ENCODE measurements at regions not wholly inside any gene's neighbourhood (a gene's known extent, or its start where the extent isn't known, plus 50 kb on each side); places are given as distances from the start of the nearest gene placed in this dataset.

DNA sequence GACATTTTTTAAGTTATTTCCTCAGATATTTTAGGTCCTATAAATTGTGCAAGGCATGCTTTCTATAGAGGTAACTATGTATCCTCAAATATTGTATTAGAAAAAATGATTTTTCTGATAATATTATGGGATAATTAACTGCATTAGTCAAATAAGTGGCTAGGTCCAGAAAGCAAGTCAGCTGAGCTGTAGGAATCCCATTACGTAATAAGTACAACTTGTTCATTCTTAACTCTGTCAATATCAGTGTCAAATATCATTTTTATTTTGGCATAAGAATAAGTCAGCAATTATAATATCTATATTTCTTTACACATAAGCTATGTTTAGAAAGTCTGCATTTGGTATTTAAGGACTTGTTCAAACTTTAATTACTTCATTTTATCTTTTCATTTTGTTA is 830.9 kb upstream of the GJE1 start:
- DNase-seq, result no peak

DNA sequence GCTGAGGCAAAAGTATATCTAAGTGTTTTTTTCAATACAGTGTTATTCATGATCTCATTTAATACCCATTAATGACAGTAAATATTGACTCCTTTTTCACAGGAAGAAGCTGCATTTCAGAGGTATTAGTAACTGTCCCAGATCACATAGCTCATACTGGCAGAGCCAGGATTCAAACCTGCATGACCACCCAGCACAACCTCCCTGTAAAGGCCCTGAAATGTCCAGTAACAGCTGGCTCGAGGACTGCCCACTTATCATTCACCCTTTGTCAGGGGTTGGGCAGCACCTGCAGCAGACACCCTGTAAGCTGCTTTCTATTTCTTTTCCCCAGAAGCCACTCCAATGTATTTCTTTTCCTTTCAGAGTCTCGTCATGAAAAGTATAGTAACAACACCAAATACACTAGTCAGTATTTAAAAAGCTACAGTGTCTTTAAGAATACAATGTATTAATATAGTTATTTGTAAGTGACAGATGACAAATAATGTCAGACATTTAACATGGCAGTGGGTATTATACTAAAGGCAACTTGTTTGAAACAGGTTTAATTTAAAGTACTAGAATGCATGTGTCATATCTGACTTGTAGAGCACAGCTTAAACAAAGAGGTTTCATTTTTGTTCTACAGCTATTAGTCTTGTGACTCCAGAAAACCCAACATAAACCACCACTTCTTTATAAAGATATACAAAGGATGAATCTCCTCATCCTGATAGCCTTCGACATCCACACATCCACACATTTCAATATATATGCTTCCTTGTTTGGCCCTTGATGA is 841.6 kb upstream of the GJE1 start:
- DNase-seq, result no peak

DNA sequence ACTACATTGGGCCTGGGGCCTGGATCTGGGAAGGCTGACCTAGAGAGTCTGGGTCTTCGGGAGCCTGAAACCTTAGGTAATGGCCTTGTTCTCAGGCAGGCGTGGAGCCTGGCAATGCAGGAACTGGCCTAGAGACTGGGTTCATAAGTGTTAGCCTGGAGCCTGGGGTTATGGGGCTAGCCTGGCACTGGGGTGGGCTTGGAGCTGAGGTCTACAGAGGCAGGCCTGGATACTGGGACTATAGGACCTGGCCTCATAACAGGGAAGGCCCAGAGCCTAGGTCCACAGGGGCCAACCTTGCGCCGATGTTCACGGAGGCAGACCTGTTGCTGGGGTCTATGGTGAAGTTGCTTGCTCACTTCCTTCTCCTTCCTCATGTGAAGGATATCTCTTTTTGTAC is 843.8 kb upstream of the GJE1 start:
- DNase-seq, result no peak

DNA sequence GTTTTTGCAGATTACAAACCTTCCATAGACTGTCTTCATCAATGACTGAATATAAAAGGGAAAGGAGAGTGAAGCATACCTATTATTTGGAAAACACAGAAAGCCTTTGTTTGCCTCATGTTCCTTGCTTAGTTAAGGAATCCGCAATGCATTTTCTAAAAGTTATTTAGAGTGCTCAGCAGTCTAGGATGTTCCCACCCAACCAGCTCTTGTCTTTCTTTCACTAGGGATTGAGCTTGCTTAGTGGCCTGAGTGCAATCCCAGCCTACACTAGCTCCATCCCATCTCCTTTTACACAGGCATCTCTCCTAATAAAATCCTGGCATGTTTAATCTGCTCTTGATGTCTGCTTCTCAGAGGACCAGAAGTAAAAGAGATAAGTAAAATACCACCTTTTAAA is 850.5 kb upstream of the GJE1 start:
- DNase-seq, result no peak

DNA sequence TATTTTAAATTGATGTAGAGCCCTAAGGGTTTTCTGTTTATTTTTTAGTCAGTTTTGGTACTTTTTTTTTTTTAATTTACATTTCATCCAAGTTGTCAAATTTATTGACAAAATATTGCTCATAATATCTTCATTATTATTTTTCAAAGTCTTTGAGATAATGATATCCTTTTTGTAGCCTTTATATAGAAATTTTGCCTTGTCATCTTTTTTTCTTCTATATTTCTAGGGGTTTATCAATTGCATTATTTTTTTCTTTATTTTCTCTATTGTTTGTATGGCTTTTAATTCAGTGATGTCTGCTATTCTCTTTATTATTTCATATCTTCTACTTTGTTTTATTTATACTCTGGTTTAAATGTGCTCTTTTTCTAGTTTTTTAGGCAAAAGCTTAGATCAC is 863.0 kb upstream of the GJE1 start:
- no peak for DNase-seq

DNA sequence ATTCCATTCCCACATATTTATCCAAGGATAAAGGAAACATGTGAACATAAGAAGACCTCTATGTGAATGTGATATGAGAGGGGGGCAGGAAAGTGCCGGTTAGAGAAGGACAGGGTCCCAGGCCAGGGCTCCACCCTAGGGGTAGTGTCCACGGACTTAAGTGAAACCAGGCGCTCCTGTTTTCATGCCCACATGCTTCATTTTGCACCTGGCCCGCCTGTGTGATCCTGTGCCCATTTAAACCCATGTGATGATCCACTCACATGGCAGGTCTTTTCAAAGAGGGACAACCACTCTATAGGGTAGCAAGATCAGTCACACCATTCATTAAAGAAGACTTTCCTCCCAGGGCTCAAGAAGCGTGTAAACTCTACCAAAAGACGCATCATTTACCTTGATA is 865.3 kb upstream of the GJE1 start:
- no peak for DNase-seq

DNA sequence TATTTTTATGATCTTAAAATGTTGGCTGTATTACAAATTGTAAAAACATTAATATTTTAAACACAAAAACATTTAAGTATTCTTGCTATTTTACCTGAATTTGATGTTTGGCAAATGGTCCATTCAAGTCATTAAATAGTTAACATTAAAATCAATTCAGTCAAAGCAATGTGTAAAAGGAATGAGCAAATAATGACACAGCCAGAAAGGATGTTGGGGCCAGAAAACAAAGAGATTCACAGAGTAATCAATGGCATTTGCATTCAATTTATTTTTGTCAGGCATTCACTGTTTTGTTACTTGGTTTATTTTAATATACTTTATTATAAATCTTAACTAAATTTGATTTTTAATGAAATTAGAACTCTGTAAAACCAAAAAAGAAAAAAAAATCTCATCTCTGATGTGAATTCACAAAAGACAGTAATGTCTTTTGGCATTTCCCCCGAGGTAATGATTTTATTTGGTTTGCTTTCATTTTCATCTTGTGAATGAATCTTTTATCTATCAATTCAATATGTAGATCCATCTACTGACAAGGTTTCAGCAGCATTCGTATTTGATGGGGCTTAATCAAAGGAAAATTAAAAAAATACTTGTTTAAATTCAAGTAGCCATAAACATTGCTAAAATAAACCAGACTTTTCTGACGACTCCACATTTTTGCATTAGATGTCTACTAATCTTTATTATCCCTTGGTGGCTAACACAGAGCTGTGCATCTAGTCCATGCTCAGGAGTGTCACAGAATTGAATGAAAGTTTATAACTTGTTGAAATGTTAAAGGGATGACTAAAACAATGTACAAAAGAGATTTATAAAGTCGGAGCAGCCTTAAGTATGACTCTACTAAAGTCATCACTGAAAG is 866.7 kb upstream of the GJE1 start:
- DNase-seq, result no peak

DNA sequence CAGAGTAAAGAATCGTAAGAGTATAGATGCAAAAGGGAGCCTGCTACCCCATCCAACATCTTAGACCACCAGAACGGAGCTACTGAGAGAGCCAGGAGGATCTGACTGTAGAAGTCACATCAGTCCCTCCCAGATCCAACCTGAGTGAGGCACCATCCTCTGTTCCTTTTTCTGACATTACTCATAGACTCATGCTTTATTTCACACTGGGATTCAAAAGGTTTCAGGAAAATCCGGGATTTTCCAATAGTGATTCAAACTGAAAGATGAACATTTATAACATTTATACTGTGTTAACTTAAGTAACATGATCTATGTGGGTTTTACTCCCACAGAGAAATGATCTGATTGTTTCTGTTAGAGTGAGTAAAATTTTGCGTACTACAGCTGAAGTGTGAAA is 868.6 kb upstream of the GJE1 start:
- no peak for DNase-seq

DNA sequence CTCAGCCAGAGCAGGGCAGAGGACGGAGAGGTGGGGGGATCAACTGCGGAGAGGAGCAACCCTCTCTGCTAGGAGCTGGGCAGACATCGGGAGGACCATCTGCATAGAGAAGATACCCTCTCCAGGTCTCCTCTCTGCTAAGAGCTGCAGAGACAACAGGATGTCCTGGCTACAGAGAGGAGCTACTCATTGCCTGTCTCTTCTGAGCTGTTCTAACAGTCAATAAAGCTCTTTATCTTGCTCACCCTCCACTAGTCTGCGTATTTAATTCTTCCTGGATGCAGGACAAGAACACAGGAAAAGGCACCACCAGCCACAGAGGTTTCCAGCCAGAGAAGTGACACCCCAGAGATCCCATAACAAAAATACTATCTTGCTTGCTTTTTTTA is 871.1 kb upstream of the GJE1 start:
- no peak for DNase-seq

DNA sequence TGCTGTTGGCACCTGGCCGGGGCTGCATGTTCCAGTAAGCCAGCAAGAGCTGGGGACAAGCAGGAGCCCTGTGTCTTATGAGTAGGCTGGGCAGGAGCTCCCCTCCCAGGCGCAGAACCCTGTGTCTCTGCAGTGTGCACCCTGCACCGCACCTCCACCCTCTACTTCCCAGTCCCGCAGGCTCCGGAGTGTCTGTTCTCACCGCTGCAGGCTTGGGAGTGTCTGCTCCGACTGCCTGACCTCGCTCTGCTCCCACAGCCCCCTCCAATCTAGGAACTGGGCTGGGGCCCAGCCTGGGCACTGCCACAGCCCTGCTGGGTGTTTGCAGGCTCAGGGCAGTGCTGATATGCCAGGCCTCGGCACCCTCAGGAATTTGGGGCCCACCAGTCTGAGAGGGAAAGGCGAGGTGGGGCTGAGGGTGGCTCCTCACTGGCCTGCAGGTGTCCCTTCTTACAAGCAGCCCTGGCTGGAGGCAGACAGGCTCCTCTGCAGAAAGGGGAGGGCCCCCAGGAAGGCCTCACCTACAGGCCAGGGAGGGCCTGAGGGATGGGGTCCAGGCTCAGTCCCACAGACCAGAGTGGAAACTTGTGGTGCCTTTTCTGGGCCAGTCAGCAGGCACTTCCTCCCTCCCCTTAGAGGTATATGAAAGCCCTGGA is 871.6 kb upstream of the GJE1 start:
- DNase-seq, result no peak

DNA sequence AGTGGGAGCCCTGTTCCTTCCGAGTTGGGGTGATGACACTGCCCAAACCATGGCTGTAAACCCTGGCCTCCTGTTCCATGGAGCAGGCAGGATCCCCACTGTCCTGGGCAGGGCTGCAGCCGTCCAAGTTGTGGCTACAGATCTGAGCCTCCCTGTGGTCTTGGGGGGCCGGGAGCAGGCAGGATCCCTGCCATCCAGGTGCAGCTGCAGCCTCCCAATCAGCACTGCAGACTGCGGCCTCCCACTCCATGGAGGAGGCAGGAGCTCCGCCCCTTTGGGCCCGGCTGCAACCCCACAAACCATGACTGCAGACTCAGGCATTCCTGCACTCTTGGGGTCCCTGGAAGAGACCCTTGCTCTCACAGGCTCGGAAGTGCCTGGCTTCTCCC is 872.1 kb upstream of the GJE1 start:
- no peak for DNase-seq

DNA sequence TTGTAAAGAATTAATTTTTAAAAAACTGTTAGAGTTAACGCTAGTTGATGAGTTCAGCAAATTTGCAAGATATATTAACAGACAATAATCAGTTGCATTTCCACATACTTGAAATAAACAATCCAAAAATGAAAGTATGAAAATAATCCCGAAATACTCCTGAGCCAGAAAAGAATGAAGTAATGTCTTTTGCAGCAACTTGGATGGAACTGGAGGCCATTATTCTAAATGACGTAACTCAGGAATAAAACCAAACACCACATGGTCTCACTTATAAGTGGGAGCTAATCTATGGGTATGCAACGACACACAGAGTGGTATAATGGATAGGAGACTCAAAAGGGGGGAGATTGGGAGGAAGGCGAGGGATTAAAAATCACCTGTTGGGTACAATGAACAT is 872.9 kb upstream of the GJE1 start:
- no peak for DNase-seq

DNA sequence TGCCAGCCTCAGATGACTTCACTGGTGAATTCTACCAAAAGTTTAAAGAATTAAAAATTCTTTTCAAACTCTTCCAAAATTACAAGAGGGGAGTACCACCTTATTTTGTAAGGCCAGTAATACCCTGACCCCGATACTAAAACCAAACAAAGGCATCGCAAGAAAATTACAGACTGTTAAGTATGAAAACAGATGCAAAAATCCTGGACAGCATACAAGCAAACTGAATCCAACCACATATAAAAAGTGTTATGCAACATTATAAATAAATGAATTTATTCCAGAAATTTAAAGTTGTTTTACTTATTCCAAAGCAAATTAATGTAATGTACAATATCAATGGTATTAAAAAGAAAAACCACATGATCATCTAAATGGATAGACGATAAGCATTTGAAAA is 873.6 kb upstream of the GJE1 start:
- no peak for DNase-seq

DNA sequence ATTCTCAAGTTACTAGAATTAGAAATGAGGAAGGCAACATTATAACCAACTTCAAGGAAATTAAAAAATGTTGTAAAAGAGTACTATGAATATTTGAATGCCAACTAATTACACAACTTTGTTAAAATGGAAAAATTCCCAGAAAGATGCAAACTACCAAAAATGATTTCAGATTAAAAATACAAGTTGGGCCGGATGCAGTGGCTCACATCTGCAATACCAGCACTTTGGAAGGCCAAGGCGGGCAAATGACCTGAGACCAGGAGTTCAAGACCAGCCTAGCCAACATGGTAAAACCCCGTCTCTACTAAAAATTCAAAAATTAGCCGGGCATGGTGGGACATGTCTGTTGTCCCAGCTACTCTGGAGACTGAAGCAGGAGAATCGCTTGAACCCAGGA is 874.2 kb upstream of the GJE1 start:
- DNase-seq, result no peak

DNA sequence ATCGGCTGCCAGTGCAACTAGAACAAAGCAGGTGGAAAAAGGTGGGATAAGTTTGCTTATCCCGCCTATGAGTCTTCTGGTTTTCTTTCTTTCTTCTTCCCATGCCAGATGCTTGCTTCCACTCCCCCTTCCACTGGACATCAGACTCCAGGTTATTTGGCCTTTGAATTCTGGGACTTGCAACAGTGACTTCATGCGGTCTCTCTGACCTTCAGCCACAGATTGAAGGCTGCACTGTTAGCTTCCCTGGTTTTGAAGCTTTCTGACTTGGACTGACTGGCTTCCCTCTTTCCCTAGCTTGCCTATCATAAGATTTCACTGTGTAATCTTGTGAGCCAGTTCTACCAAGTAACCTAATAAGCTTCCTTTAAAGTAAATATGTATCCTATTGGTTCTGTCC is 878.4 kb upstream of the GJE1 start:
- DNase-seq, result no peak

DNA sequence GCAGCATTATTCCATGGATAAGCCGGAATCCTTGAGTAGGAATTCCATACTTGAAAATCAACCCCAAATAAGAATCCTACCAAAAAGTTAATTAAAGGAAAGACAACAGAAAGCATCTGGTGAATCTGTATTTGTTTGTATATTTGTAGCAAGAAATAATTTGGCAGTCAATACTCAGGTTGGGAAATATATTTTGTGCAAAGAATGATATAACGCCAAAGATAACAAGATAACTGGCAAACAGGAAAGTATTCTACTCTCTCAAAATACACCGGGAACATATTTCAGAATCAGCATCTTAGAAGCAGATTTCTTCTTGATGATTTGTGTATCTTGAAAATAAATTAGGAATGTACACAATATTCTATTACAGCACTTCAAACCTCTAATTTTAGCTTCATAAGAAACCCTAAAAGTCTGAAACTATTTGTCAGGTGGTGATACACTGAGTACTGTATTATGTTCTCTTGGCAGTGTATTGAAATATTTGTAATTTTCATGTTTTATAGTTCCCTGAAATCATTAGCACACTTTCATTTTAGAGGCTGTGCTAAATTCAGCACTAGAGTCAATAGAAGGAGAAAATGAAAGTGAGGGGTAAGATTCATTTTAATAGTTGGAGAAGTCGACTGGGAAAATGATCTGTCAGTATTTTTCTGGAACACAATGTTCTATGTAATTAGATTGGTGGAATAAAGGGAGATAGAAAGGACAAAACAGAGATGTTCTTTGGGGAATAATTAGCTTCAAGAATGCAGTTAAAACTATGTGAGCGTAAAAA is 879.7 kb upstream of the GJE1 start:
- DNase-seq, result no peak

DNA sequence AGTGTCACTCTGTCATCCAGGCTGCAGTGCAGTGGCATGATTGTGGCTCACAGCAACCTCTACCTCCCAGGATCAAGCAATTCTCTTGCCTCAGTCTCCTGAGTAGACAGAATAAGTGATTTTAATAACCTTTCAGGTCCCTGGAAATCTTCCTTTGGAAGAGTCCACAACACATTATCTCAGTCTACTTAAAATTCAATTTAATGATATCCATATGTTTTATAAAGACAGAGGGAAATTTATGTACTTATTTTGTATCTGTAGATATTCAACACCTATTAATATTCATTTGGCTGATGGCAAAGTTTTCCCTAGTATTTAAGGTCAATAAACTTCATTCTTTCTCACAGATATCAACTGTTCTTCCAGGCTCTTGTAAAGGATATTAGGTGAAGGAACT is 881.4 kb upstream of the GJE1 start:
- no peak for DNase-seq

DNA sequence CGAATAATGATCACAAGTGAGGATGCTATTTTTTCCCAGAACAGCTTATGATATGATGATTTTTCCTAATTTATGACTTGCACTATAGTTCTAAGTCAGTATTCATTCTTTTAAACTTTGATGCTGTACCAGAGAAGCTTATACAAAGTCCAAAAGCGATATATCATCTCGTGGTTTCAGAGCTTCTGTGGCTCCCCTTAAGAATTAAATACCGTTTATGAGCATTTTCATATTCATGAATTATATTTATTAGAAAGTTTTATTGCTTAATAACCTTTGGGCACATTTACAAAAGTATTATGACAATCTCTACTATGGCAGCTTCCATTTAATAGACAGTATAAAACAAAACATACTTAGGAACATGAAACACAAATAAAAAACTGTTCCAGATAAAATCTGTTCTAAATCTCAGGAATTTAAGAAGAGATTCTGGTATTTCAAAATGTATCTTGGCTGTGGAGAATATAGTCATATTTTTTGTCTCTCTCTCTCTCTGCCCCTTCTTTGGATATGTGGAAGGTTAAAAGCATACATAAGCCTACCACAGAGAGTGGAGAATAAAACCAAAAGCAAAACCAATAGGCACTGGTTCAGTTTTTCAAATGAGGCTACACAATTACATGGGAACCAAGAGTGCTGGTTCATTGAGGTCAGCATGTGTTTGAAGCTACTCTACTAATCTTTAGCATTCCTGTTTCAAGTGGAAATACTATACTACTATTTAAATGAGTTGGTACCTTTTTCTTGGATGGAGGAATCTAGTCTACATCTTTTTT is 884.5 kb upstream of the GJE1 start:
- no peak for DNase-seq

DNA sequence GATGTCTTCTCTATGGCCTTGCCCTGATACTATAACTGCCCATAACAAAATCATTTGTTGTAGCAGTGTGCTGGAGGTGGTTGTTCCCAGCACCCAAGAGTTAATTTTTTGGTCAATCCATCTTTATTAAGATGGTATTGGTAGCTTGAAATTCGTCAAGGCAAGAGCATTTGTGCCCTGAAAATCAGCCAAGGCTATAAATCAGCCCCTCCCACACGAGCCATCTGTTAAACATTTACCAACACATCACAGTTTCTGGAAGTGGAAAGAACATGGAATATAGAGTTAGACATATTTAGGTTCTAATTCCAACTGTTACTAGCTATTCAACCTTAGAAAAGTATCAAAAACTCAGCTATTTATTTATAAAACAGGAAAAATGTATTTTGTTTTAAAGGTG is 888.4 kb upstream of the GJE1 start:
- DNase-seq, result no peak

DNA sequence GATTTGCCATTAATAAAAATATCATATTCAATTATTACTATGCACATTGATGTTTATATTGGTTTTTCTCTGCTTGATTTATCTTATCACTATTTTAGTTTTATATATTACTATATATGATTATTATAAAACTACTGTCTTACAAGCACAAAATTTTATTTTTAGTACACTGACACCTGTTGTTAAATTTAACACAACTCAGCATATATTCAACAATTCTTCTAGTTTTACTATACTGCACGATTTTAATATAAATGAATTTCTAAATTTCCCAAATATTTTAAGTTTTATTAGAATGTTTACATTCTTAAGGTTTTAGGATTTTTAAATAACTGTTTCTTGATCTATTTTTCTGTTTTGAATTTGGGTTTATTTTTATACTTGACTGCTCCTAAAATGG is 889.8 kb upstream of the GJE1 start:
- no peak for DNase-seq

DNA sequence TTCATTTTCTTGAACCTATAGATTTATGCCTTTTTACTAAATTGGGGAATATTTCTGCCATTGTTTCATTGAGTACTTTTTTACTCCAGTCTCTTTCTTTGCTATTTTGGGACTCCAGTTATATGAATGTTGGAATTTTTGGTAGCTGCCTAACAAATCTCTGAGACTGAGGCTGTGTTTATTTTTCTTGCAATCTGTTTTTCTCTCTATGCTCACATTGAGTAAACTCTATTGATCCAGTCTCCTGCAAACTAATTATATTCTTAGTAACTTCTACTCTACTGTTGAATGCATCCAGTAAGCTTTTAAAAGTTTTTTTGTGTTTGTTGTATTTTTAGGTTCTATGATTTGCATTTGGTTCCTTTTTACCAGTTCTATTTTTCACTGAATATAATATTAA is 903.4 kb upstream of the GJE1 start:
- no peak for DNase-seq

DNA sequence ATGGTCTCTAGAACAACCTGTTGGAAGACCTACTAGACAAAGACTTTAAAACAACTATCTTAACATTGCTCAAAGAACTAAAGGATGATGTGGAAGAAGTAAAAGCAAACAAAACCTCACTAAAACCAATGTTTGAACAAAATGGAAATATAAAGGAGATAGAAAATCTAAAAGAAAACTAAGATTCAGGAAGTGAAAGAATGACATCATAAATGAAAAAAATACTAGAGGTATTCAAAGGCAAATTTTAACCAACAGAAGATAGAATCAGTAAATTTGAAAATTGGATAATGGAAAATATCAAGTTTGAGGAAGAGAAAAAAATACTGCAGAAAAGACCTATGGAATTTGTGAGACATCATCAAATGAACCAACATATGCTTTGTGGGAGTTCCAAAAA is 914.1 kb upstream of the GJE1 start:
- DNase-seq, result no peak

DNA sequence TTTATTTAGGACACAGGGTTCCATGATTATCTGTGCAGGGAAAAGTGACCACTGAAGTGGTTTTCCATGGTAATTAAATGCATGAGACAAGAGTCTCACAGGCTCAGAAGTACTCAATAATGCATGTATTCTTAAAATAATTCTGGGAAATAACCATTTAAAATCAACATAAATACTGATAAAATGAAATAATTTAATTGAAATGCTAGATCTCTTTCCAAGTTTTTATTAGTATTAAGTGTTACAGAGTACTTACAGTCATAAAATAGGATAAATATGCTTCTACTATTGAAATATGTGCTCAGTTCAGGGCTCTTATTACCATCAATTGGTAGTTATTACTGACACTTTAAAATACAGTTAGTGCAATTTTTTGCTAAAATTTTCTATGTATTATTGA is 916.0 kb upstream of the GJE1 start:
- no peak for DNase-seq
